ENCODE measurements at regions not wholly inside any gene's neighbourhood (a gene's known extent, or its start where the extent isn't known, plus 50 kb on each side); places are given as distances from the start of the nearest gene placed in this dataset.

DNA sequence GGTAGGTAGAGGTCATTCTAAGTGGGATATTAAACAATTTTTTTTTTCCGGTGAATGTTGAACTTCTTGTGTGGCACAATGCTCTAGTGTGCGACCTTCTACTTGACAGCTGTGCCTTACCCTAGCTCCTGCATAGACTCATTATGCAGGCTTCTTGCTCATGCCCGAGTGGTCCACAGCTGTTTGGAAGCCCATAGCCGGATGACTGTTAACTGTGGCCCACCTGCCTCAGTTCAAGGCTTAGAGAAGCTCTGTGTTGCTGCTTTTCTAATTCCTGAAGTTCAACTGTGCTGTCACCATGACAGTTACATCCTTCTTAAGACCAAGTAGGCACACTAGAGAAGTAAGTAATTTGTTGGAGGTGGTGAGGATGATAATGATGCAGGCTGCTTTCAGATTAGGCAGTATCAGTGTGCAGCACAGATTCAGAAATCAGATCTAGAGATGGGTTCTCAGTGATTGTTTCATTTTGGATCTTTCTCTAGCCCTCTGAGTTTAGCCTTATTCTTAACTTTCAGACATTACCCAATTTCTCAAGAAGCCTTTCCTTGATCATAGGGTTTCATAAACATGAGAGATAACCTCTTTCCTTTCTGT is 278.4 kb downstream of the PHF14 start:
- DNase-seq (ENCODE audit: low spot score) = no peak
- TF ChIP-seq, protein P1, sequence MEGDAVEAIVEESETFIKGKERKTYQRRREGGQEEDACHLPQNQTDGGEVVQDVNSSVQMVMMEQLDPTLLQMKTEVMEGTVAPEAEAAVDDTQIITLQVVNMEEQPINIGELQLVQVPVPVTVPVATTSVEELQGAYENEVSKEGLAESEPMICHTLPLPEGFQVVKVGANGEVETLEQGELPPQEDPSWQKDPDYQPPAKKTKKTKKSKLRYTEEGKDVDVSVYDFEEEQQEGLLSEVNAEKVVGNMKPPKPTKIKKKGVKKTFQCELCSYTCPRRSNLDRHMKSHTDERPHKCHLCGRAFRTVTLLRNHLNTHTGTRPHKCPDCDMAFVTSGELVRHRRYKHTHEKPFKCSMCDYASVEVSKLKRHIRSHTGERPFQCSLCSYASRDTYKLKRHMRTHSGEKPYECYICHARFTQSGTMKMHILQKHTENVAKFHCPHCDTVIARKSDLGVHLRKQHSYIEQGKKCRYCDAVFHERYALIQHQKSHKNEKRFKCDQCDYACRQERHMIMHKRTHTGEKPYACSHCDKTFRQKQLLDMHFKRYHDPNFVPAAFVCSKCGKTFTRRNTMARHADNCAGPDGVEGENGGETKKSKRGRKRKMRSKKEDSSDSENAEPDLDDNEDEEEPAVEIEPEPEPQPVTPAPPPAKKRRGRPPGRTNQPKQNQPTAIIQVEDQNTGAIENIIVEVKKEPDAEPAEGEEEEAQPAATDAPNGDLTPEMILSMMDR (IDR thresholded peaks at IDR 0.05) = no peak
- Histone ChIP-seq H3K27ac (no peak overlapping the region), H3K4me3 (no peak overlapping the region)

DNA sequence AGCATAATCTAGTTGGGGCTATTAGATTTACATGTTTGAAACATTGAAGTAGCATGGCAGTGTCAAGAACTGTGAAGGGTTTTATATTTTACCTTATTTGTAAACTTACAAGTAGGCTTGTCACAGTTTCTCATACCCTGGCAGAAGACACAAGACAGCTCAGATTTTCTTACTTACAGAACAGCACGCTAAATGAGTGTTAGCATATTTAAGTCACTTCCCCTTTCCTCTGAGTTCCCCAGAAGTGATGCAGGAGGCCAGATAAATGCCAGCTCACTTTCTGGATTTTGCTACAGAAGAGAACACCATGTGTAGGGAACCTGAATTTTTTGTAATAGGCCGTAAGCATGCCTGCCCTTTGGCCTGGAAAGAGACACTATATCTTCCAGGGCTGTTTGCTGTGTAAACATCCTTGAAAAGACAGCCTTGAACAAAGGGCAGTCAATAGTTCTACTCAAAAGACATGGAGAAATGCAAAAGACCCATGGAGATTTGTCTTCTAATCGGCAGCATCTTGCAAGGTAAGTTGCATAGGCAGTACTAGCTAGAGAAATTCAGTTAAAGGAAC is 279.1 kb downstream of the PHF14 start:
- Histone ChIP-seq H3K27ac (no peak overlapping the region), H3K4me3 (no peak overlapping the region)
- TF ChIP-seq, protein P1 (IDR thresholded peaks at IDR 0.05) = no peak
- no peak for DNase-seq (ENCODE audit: low spot score)

DNA sequence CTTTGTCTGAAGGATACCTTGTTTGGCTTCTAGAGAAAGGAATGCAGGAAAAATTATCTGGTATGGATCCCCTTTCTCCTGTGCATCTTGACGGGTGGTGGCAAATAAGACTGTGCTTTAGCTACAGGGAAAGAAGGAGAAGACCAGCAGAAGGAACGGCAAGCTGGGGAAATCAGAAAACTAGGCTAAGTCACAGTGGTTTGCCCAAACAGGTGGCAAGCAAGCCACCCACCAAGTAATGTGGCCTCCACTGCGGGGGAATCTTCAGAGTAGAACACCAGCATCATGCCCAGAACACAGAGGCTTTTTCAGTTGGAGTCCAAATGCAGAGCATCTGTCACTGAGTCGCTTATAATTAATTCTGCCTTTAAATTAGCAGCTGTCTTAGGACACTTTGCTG is 282.8 kb downstream of the PHF14 start:
- Histone ChIP-seq H3K4me3 (no peak overlapping the region), H3K27ac (no peak overlapping the region)
- no peak for DNase-seq (ENCODE audit: low spot score)
- TF ChIP-seq, protein P1 (IDR thresholded peaks at IDR 0.05) = no peak

DNA sequence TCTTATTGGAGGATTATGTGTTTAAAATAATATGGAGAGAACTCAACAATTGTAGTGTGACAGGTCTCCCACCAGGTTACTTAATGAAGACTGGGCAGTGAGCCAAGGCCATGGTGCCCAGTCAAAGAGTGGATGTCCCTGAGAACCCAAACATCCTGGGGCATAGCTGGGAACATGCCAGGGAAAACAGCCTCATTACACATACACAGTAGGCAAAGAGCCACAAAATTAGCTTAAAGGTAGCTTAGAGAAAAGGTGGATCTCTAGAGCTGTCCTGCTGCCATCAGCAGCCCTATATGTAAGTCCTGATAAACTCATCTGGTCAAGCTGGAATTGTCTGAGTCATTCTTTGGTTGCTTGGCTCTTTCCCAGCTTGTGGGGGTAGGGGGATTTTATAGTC is 287.8 kb downstream of the PHF14 start:
- TF ChIP-seq, protein P1 (IDR thresholded peaks at IDR 0.05) = no peak
- no peak overlapping the region for H3K27ac ChIP-seq
- H3K4me3 ChIP-seq = no peak overlapping the region
- no peak for DNase-seq (ENCODE audit: low spot score)

DNA sequence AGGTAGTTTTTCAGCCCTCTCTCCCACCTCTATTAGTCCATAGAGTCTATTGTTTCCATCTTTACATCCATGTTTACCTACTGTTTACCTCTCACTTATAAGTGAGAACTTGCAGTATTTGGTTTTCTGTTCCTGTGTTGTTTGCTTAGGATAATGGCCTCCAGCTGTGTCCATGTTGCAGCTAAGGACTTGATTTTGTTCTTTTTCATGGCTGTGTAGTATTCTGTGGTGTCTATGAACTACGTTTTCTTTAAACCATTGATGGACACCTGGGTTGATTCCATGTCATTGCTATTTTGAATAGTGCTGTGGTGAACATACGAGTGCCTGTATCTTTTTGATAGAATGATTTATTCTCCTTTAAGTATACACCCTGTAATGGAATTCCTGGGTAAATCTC is 292.4 kb downstream of the PHF14 start:
- Histone ChIP-seq H3K27ac (no peak overlapping the region), H3K4me3 (no peak overlapping the region)
- DNase-seq (ENCODE audit: low spot score) = no peak
- TF ChIP-seq, protein P1 (IDR thresholded peaks at IDR 0.05) = no peak

DNA sequence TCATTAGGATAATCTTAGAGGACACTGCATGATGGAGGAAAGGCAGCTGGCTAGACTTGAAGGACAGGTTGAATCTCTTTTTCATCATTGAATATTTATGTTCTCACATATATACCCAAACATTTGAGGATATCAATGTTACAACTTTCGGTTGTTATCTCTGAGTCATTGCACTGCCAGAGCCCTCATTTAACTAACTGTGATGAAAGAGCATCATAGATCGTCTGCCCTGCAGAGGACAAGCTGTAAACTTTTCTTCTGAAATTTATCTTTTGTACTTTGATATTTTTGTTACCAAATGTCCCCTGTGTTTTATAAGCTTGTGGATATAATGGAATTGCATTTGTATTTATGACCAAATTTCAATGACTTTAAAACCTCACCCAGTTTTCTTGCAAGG is 298.7 kb downstream of the PHF14 start:
- Histone ChIP-seq H3K4me3 (no peak overlapping the region), H3K27ac (no peak overlapping the region)

DNA sequence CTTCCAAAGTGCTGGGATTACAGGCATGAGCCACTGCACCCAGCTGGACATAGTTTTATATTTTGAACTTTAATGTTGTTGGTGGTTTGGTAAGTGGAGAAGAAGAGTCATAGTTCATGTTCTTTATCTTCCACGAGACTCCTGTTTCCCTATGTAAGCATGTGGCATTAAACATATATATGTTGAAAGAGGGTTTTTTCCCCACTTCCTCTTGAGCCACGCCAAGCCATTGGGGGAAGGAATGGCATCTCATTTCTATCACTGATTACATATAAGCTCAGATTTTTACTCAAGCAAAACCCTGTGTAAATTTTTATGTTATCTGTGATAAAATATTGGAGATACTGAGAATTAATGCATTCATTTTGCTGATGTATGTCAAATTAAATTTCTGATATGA is 300.4 kb downstream of the PHF14 start:
- Histone ChIP-seq H3K4me3 (no peak overlapping the region), H3K27ac (no peak overlapping the region)
- TF ChIP-seq, protein P1 (IDR thresholded peaks at IDR 0.05) = no peak
- DNase-seq (ENCODE audit: low spot score) = no peak

More for the DNA sequence above, 298.7 kb downstream of the PHF14 start:
- TF ChIP-seq, protein P1 (IDR thresholded peaks at IDR 0.05) = no peak
- no peak for DNase-seq (ENCODE audit: low spot score)
